ENCODE measurements at regions not wholly inside any gene's neighbourhood (a gene's known extent, or its start where the extent isn't known, plus 50 kb on each side); places are given as distances from the start of the nearest gene placed in this dataset.

- H3K36me3 ChIP-seq (ENCODE audit: control insufficient read depth, insufficient read depth, low read length) = no peaks in the 10 kb centered on the region
- no peaks in the 10 kb centered on the region for H3K4me1 ChIP-seq (ENCODE audit: control insufficient read depth, insufficient read depth, low read length, poor library complexity, severe bottlenecking)
- Mint-ChIP-seq H3K36me3 (no peaks in the 10 kb centered on the region), H3K27me3 (no peaks in the 10 kb centered on the region), H3K27ac (no peak overlapping the region), H3K4me1 (no peaks in the 10 kb centered on the region), H3K9me3 (peaks cover 0 to 5% (median 3%) of the 10 kb centered on the region in 7 donors), H3K4me3 (no peak overlapping the region)
- H3K27ac ChIP-seq (ENCODE audit: insufficient read depth, low read length, poor library complexity, severe bottlenecking) = no peak overlapping the region
- DNase-seq (no peak), ATAC-seq (ENCODE audit: low read depth in 2 of 2) (no peak)
- H3K9me3 ChIP-seq (ENCODE audit: control insufficient read depth in 2 of 2, low read length in 2 of 2) = no peaks in the 10 kb centered on the region
- H3K27me3 ChIP-seq (ENCODE audit: control insufficient read depth, insufficient read depth, low read length) = no peaks in the 10 kb centered on the region
- no peak overlapping the region for H3K4me3 ChIP-seq (ENCODE audit: low read depth, low read length)
These were observed 373.4 kb downstream of the SEC16B start for GRCh38 chr1:177596485-177596884.

GRCh38 chr1:177593105-177593504 lies 376.8 kb downstream of the SEC16B start:
- Mint-ChIP-seq H3K9me3 (peaks cover 0 to 4% (median 0%) of the 10 kb centered on the region in 7 donors), H3K36me3 (no peaks in the 10 kb centered on the region), H3K4me3 (no peak overlapping the region), H3K4me1 (no peaks in the 10 kb centered on the region), H3K27ac (no peak overlapping the region), H3K27me3 (no peaks in the 10 kb centered on the region)
- no peaks in the 10 kb centered on the region for H3K36me3 ChIP-seq (ENCODE audit: control insufficient read depth, insufficient read depth, low read length)
- H3K9me3 ChIP-seq (ENCODE audit: control insufficient read depth in 2 of 2, low read length in 2 of 2) = no peaks in the 10 kb centered on the region
- DNase-seq (no peak), ATAC-seq (ENCODE audit: low read depth in 2 of 2) (no peak)
- no peak overlapping the region for H3K27ac ChIP-seq (ENCODE audit: insufficient read depth, low read length, poor library complexity, severe bottlenecking)
- H3K4me1 ChIP-seq (ENCODE audit: control insufficient read depth, insufficient read depth, low read length, poor library complexity, severe bottlenecking) = no peaks in the 10 kb centered on the region
- no peaks in the 10 kb centered on the region for H3K27me3 ChIP-seq (ENCODE audit: control insufficient read depth, insufficient read depth, low read length)
- H3K4me3 ChIP-seq (ENCODE audit: low read depth, low read length) = no peak overlapping the region

GRCh38 chr1:177592624-177593023 lies 377.2 kb downstream of the SEC16B start:
- Histone ChIP-seq H3K27ac (ENCODE audit: insufficient read depth, low read length, poor library complexity, severe bottlenecking) (no peak overlapping the region), H3K9me3 (ENCODE audit: control insufficient read depth in 2 of 2, low read length in 2 of 2) (no peaks in the 10 kb centered on the region), H3K4me3 (ENCODE audit: low read depth, low read length) (no peak overlapping the region), H3K27me3 (ENCODE audit: control insufficient read depth, insufficient read depth, low read length) (no peaks in the 10 kb centered on the region), H3K36me3 (ENCODE audit: control insufficient read depth, insufficient read depth, low read length) (no peaks in the 10 kb centered on the region), H3K4me1 (ENCODE audit: control insufficient read depth, insufficient read depth, low read length, poor library complexity, severe bottlenecking) (no peaks in the 10 kb centered on the region)
- Mint-ChIP-seq H3K36me3 (no peaks in the 10 kb centered on the region), H3K27ac (no peak overlapping the region), H3K4me1 (no peaks in the 10 kb centered on the region), H3K27me3 (no peaks in the 10 kb centered on the region), H3K4me3 (no peak overlapping the region), H3K9me3 (peaks cover 0 to 4% (median 0%) of the 10 kb centered on the region in 7 donors)
- ATAC-seq (ENCODE audit: low read depth in 2 of 2) (no peak), DNase-seq (no peak)

DNA sequence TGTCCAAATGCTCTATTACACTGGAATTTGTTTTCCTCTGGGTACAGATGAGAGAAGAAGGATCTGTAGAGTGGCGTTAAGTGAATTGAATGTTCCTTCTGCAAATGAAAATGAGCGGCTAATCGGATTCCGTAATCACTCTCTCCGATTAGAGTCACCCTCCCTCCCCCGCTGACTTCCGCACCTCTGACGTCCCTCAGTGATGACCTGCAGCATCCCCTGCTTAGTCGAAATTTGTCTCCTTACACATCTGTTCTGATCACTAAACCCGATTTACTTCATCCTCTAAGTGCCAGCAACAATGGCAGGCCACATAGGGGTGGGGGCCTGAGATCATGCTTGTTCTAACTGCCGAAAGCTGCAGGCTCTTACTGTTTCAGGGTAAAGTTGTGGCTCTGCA lies 378.7 kb downstream of the SEC16B start:
- Mint-ChIP-seq H3K27me3 (no peaks in the 10 kb centered on the region), H3K4me3 (no peak overlapping the region), H3K4me1 (no peaks in the 10 kb centered on the region), H3K27ac (no peak overlapping the region), H3K9me3 (peaks cover 0 to 3% (median 2%) of the 10 kb centered on the region in 7 donors), H3K36me3 (no peaks in the 10 kb centered on the region)
- no peaks in the 10 kb centered on the region for H3K36me3 ChIP-seq (ENCODE audit: control insufficient read depth, insufficient read depth, low read length)
- H3K4me1 ChIP-seq (ENCODE audit: control insufficient read depth, insufficient read depth, low read length, poor library complexity, severe bottlenecking) = no peaks in the 10 kb centered on the region
- DNase-seq (no peak), ATAC-seq (ENCODE audit: low read depth in 2 of 2) (no peak)
- no peaks in the 10 kb centered on the region for H3K27me3 ChIP-seq (ENCODE audit: control insufficient read depth, insufficient read depth, low read length)
- H3K9me3 ChIP-seq (ENCODE audit: control insufficient read depth in 2 of 2, low read length in 2 of 2) = no peaks in the 10 kb centered on the region
- H3K4me3 ChIP-seq (ENCODE audit: low read depth, low read length) = no peak overlapping the region
- no peak overlapping the region for H3K27ac ChIP-seq (ENCODE audit: insufficient read depth, low read length, poor library complexity, severe bottlenecking)

DNA sequence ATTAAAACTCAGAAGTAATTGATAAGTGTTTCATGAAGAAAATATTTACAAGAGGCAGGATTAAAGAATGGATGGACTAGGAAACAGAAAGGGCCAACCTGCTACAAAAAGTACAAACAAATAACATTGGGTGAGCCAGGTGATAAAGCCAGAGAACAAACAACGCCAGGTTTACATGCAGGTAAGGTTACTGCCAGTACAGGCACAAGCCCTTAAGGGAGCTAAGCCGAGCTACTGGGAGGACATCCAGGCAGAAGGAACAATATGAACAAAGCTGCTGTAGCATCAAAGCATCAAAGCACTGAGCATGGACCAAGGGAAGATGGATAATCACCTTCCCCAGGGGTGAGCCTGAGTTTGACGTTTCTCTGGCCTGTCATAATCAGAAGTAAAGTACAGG lies 380.7 kb downstream of the SEC16B start:
- H3K9me3 ChIP-seq (ENCODE audit: control insufficient read depth in 2 of 2, low read length in 2 of 2) = no peaks in the 10 kb centered on the region
- H3K27me3 ChIP-seq (ENCODE audit: control insufficient read depth, insufficient read depth, low read length) = no peaks in the 10 kb centered on the region
- DNase-seq = no peak
- H3K4me3 ChIP-seq (ENCODE audit: low read depth, low read length) = no peak overlapping the region
- H3K9me3 Mint-ChIP-seq = peaks cover 0 to 10% (median 2%) of the 10 kb centered on the region in 7 donors
- H3K36me3 Mint-ChIP-seq = no peaks in the 10 kb centered on the region
- no peaks in the 10 kb centered on the region for H3K4me1 ChIP-seq (ENCODE audit: control insufficient read depth, insufficient read depth, low read length, poor library complexity, severe bottlenecking)
- no peak overlapping the region for H3K4me3 Mint-ChIP-seq
- no peaks in the 10 kb centered on the region for H3K4me1 Mint-ChIP-seq
- ATAC-seq (ENCODE audit: low read depth in 2 of 2) = no peak
- H3K27ac ChIP-seq (ENCODE audit: insufficient read depth, low read length, poor library complexity, severe bottlenecking) = no peak overlapping the region
- no peak overlapping the region for H3K27ac Mint-ChIP-seq
- no peaks in the 10 kb centered on the region for H3K36me3 ChIP-seq (ENCODE audit: control insufficient read depth, insufficient read depth, low read length)
- H3K27me3 Mint-ChIP-seq = no peaks in the 10 kb centered on the region

- Histone ChIP-seq H3K4me1 (ENCODE audit: control insufficient read depth, insufficient read depth, low read length, poor library complexity, severe bottlenecking) (no peaks in the 10 kb centered on the region), H3K36me3 (ENCODE audit: control insufficient read depth, insufficient read depth, low read length) (no peaks in the 10 kb centered on the region), H3K27me3 (ENCODE audit: control insufficient read depth, insufficient read depth, low read length) (no peaks in the 10 kb centered on the region), H3K9me3 (ENCODE audit: control insufficient read depth in 2 of 2, low read length in 2 of 2) (no peaks in the 10 kb centered on the region), H3K4me3 (ENCODE audit: low read depth, low read length) (no peak overlapping the region), H3K27ac (ENCODE audit: insufficient read depth, low read length, poor library complexity, severe bottlenecking) (no peak overlapping the region)
- Mint-ChIP-seq H3K36me3 (no peaks in the 10 kb centered on the region), H3K4me3 (no peak overlapping the region), H3K4me1 (no peaks in the 10 kb centered on the region), H3K27ac (no peak overlapping the region), H3K9me3 (peaks cover 0 to 10% (median 2%) of the 10 kb centered on the region in 7 donors), H3K27me3 (no peaks in the 10 kb centered on the region)
- DNase-seq (no peak), ATAC-seq (ENCODE audit: low read depth in 2 of 2) (no peak)
These were observed 383.4 kb downstream of the SEC16B start for GRCh38 chr1:177586429-177586828.

DNA sequence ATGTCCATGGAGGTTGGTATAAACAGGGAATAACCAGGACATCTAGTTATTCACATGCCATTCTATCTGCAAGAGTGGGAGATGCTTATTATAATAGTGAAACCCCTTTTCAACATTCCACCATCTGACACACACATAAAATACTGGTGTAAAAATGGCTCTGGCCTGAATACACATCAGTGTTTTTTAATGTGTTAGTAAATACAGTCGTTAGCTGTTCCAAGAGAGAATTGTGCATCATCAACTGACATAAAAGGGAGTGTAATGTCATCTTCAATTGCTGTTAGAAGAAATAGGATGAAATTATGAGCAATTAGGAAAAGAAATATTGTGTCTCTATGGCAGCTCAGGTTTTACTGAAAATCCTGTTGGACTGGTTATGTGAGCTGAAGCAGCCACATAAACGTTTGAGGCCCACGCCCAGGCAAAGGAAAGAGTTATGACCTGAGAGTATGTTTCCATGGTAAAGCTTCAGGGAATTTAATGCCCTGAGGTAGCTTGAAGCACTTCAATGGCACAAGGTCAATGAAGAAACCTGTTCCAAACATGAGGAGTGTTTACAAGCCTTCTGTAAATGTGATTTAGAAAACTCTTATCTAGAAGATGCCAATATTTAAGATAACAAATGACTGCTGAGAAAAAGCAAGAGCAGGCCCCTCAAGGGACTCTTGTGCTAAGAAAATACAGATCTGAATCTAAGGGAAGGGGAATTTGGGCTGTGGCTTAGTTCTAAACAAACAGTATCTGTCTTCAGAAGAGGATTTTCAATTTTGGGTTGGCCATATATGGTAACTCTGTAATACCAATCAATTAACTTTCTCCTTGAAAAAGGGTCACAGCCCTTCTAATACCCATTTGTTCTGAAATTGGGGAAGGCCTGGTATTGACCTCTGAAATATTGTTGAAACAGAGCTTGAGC lies 384.3 kb downstream of the SEC16B start:
- H3K4me1 Mint-ChIP-seq = no peaks in the 10 kb centered on the region
- H3K4me3 Mint-ChIP-seq = no peak overlapping the region
- ATAC-seq (ENCODE audit: low read depth in 2 of 2) = no peak
- H3K27ac ChIP-seq (ENCODE audit: insufficient read depth, low read length, poor library complexity, severe bottlenecking) = no peak overlapping the region
- no peaks in the 10 kb centered on the region for H3K27me3 ChIP-seq (ENCODE audit: control insufficient read depth, insufficient read depth, low read length)
- no peak overlapping the region for H3K4me3 ChIP-seq (ENCODE audit: low read depth, low read length)
- no peaks in the 10 kb centered on the region for H3K36me3 Mint-ChIP-seq
- no peak overlapping the region for H3K27ac Mint-ChIP-seq
- no peak for DNase-seq
- H3K4me1 ChIP-seq (ENCODE audit: control insufficient read depth, insufficient read depth, low read length, poor library complexity, severe bottlenecking) = no peaks in the 10 kb centered on the region
- no peaks in the 10 kb centered on the region for H3K9me3 ChIP-seq (ENCODE audit: control insufficient read depth in 2 of 2, low read length in 2 of 2)
- no peaks in the 10 kb centered on the region for H3K36me3 ChIP-seq (ENCODE audit: control insufficient read depth, insufficient read depth, low read length)
- peaks cover 0 to 10% (median 2%) of the 10 kb centered on the region in 7 donors for H3K9me3 Mint-ChIP-seq
- H3K27me3 Mint-ChIP-seq = no peaks in the 10 kb centered on the region

- no peaks in the 10 kb centered on the region for H3K27me3 ChIP-seq (ENCODE audit: control insufficient read depth, insufficient read depth, low read length)
- Mint-ChIP-seq H3K9me3 (peaks cover 0 to 22% (median 3%) of the 10 kb centered on the region in 7 donors), H3K36me3 (no peaks in the 10 kb centered on the region), H3K4me3 (no peak overlapping the region), H3K4me1 (no peaks in the 10 kb centered on the region), H3K27me3 (no peaks in the 10 kb centered on the region), H3K27ac (no peak overlapping the region)
- H3K36me3 ChIP-seq (ENCODE audit: control insufficient read depth, insufficient read depth, low read length) = no peaks in the 10 kb centered on the region
- no peak for ATAC-seq (ENCODE audit: low read depth in 2 of 2)
- no peak for DNase-seq
- no peaks in the 10 kb centered on the region for H3K9me3 ChIP-seq (ENCODE audit: control insufficient read depth in 2 of 2, low read length in 2 of 2)
- no peak overlapping the region for H3K4me3 ChIP-seq (ENCODE audit: low read depth, low read length)
- no peak overlapping the region for H3K27ac ChIP-seq (ENCODE audit: insufficient read depth, low read length, poor library complexity, severe bottlenecking)
- no peaks in the 10 kb centered on the region for H3K4me1 ChIP-seq (ENCODE audit: control insufficient read depth, insufficient read depth, low read length, poor library complexity, severe bottlenecking)
These were observed 396.0 kb downstream of the SEC16B start for GRCh38 chr1:177573901-177574300.
